H1 (cell line): ENCODE measurements at regions not wholly inside any gene's neighbourhood (a gene's known extent, or its start where the extent isn't known, plus 50 kb on each side); places are given as distances from the start of the nearest gene placed in this dataset.

Experiments
- CHD7 ChIP-seq: fragments of 300-600 bp; sonication (generic); IDR thresholded peaks from 2 replicates; pipeline ENCODE4 v1.7.1; 2012; ENCODE audit warnings: low read length, moderate library complexity, mild to moderate bottlenecking, inconsistent platforms; ENCODE audit not compliant: insufficient replicate concordance
- EGR1 ChIP-seq: IDR thresholded peaks from 2 replicates; pipeline ENCODE4 v1.6.1; 2011; ENCODE audit warnings: low read depth, low read length, borderline replicate concordance

GRCh38 chr3:139219463-139219862 lies 124.4 kb upstream of the MRPS22 start (continued):
- TF ChIP-seq CHD7 (no peak), EGR1 (no peak)
